ENCODE measurements at regions not wholly inside any gene's neighbourhood (a gene's known extent, or its start where the extent isn't known, plus 50 kb on each side); places are given as distances from the start of the nearest gene placed in this dataset.

DNA sequence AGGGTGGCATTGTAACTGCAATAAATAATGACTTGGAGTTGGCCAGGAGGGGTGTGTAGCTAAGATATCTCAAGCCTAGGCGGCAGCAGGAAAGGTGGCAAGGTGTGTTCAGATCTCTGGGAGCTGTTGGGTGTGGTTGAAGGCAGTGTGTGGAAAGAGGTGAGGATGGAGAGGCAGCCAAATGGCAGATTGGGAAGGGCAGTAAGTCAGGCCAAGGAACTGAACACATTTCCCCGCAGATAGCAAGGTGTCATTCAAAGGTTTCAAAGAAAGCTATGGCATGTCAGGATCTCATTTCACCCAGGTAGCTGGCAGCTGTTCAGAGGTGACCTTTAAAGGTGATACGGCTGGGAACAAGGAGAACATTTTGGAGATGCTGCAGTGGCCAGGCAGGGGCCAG, 586.0 kb upstream of the MGMT start:
- no peak for DNase-seq (ENCODE audit: low spot score)
- WGBS (ENCODE audit: low lambda C conversion rate, missing lambda C conversion rate) = 91% methylated on average over 3 of the region's 3 CpGs

DNA sequence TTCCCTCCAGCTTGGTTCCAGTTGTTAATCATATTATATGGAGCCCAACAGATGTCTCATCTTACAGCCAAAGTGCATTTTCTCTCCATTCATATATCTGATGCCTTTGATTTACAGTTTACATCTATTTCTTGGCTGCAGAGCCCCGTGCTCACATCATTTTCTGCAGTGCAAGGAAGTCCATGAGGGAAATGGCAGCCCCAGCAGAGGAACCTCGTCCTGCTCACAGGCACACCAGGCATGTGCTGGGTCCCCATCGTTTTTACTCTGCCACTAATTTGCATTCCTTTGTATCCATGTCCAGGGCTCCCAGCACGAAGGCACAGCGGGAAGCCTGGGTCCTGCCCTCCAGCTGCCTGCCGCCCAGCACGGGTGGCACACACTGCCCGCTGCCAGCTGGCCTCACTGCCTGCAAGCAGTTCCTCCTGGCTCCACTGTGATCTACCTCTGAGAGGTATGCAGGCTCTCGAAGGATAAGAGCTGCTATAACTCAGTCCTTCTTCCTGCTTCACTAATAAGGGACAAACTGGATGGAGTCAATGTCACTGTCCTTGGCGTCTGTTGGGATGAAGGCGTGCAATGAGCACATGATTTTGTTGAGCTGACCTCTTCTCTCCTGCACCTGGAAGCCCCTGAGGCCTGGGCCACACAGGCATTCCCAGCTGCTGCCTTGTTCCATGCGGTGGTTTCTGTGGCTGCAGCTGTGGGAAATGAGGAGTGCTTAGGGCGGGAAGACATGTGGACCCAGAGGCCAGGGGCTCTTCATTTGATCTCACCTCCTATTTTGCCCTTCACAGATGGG, 583.6 kb upstream of the MGMT start:
- Histone ChIP-seq H3K27me3 (no peaks in the 10 kb centered on the region), H3K9me3 (ENCODE audit: low read depth) (no peaks in the 10 kb centered on the region), H4K20me1 (ENCODE audit: insufficient read depth, poor library complexity, severe bottlenecking) (no peaks in the 10 kb centered on the region), H3K79me2 (no peaks in the 10 kb centered on the region), H3K36me3 (replicated peaks; ENCODE audit: insufficient read depth, low read depth) (no peaks in the 10 kb centered on the region), H3K9me2 (replicated peaks; ENCODE audit: insufficient read depth) (no peaks in the 10 kb centered on the region), H3K27ac (no peak overlapping the region), H3K4me3 (no peak overlapping the region), H2AFZ (no peak overlapping the region), H3K4me2 (no peak overlapping the region), H3K4me1 (ENCODE audit: insufficient read depth) (no peaks in the 10 kb centered on the region)
- 88% methylated on average over 13 of the region's 13 CpGs for WGBS (ENCODE audit: low lambda C conversion rate, missing lambda C conversion rate)
- DNase-seq (ENCODE audit: low spot score) = no peak
- TF ChIP-seq EZH2 (IDR thresholded peaks at IDR 0.05; ENCODE audit: borderline replicate concordance) = no peak
- no peak for TF ChIP-seq EZH2phosphoT487 (IDR thresholded peaks at IDR 0.05; ENCODE audit: low read depth, severe bottlenecking, unreplicated experiment)
- TF ChIP-seq CTCF (IDR thresholded peaks at IDR 0.05; ENCODE audit: poor library complexity) = no peak

More for the DNA sequence above, 586.0 kb upstream of the MGMT start:
- Histone ChIP-seq H3K36me3 (replicated peaks; ENCODE audit: insufficient read depth, low read depth) (no peaks in the 10 kb centered on the region), H3K4me2 (no peak overlapping the region), H2AFZ (no peak overlapping the region), H4K20me1 (ENCODE audit: insufficient read depth, poor library complexity, severe bottlenecking) (no peaks in the 10 kb centered on the region), H3K9me3 (ENCODE audit: low read depth) (no peaks in the 10 kb centered on the region), H3K79me2 (no peaks in the 10 kb centered on the region), H3K4me3 (no peak overlapping the region), H3K27me3 (no peaks in the 10 kb centered on the region), H3K27ac (no peak overlapping the region), H3K9me2 (replicated peaks; ENCODE audit: insufficient read depth) (no peaks in the 10 kb centered on the region), H3K4me1 (ENCODE audit: insufficient read depth) (no peaks in the 10 kb centered on the region)
- TF ChIP-seq EZH2phosphoT487 (IDR thresholded peaks at IDR 0.05; ENCODE audit: low read depth, severe bottlenecking, unreplicated experiment) = no peak
- TF ChIP-seq CTCF (IDR thresholded peaks at IDR 0.05; ENCODE audit: poor library complexity) = no peak
- no peak for TF ChIP-seq EZH2 (IDR thresholded peaks at IDR 0.05; ENCODE audit: borderline replicate concordance)

DNA sequence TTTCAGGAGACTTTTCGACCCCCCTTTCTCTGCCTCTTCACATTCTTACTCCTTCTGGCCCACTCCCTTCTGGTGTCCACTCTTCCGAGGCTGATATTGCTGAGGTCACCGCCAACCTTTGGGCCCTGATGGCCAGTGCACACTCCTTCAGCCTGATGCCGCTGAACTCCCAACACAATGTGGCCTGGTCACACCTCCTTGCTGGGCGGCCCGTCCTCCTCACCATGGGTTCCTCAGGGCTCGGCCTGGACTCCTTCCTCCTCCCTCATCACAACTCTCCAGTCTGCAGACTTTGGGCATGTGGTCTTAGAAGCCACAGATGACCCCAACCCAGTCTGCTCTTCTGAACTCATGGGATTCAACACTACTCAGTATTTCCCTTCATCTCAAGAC, 583.0 kb upstream of the MGMT start:
- Histone ChIP-seq H4K20me1 (ENCODE audit: insufficient read depth, poor library complexity, severe bottlenecking) (no peaks in the 10 kb centered on the region), H3K4me2 (no peak overlapping the region), H3K27ac (no peak overlapping the region), H3K4me3 (no peak overlapping the region), H3K9me3 (ENCODE audit: low read depth) (no peaks in the 10 kb centered on the region), H2AFZ (no peak overlapping the region), H3K9me2 (replicated peaks; ENCODE audit: insufficient read depth) (no peaks in the 10 kb centered on the region), H3K79me2 (no peaks in the 10 kb centered on the region), H3K4me1 (ENCODE audit: insufficient read depth) (no peaks in the 10 kb centered on the region), H3K36me3 (replicated peaks; ENCODE audit: insufficient read depth, low read depth) (no peaks in the 10 kb centered on the region), H3K27me3 (no peaks in the 10 kb centered on the region)
- DNase-seq (ENCODE audit: low spot score) = no peak
- TF ChIP-seq EZH2 (IDR thresholded peaks at IDR 0.05; ENCODE audit: borderline replicate concordance) = no peak
- TF ChIP-seq EZH2phosphoT487 (IDR thresholded peaks at IDR 0.05; ENCODE audit: low read depth, severe bottlenecking, unreplicated experiment) = no peak
- TF ChIP-seq CTCF (IDR thresholded peaks at IDR 0.05; ENCODE audit: poor library complexity) = no peak
- 90% methylated on average over 7 of the region's 7 CpGs for WGBS (ENCODE audit: low lambda C conversion rate, missing lambda C conversion rate)
